ENCODE measurements at regions not wholly inside any gene's neighbourhood (a gene's known extent, or its start where the extent isn't known, plus 50 kb on each side); places are given as distances from the start of the nearest gene placed in this dataset.

GRCh38 chr2:156190517-156190916 lies 142.0 kb downstream of the NR4A2 start:
- no peaks in the 10 kb centered on the region for H3K27me3 Mint-ChIP-seq
- H3K4me1 Mint-ChIP-seq (ENCODE audit: low read depth): peaks cover 3% of the 10 kb centered on the region
- no peak for DNase-seq
- H3K4me3 Mint-ChIP-seq: no peak overlapping the region
- H3K27ac Mint-ChIP-seq: no peak overlapping the region
- H3K9me3 Mint-ChIP-seq: no peaks in the 10 kb centered on the region
- no peaks in the 10 kb centered on the region for H3K36me3 Mint-ChIP-seq (ENCODE audit: low read depth)

- H3K36me3 Mint-ChIP-seq (ENCODE audit: low read depth): no peaks in the 10 kb centered on the region
- no peak overlapping the region for H3K27ac Mint-ChIP-seq
Measured at GRCh38 chr2:156189584-156189983, 142.9 kb downstream of the NR4A2 start.

GRCh38 chr2:156189143-156189542 lies 143.4 kb downstream of the NR4A2 start:
- Mint-ChIP-seq H3K4me3 (no peak overlapping the region), H3K4me1 (ENCODE audit: low read depth) (peaks cover 3% of the 10 kb centered on the region), H3K9me3 (no peaks in the 10 kb centered on the region), H3K36me3 (ENCODE audit: low read depth) (no peaks in the 10 kb centered on the region), H3K27me3 (no peaks in the 10 kb centered on the region), H3K27ac (no peak overlapping the region)
- no peak for DNase-seq

More at GRCh38 chr2:156189584-156189983, 142.9 kb downstream of the NR4A2 start:
- no peaks in the 10 kb centered on the region for H3K9me3 Mint-ChIP-seq
- peaks cover 3% of the 10 kb centered on the region for H3K4me1 Mint-ChIP-seq (ENCODE audit: low read depth)
- no peak for DNase-seq
- no peaks in the 10 kb centered on the region for H3K27me3 Mint-ChIP-seq
- no peak overlapping the region for H3K4me3 Mint-ChIP-seq

GRCh38 chr2:156182132-156182531 lies 150.4 kb downstream of the NR4A2 start:
- Mint-ChIP-seq H3K27me3 (peaks cover 3% of the 10 kb centered on the region), H3K4me1 (ENCODE audit: low read depth) (no peaks in the 10 kb centered on the region), H3K4me3 (no peak overlapping the region), H3K27ac (no peak overlapping the region), H3K9me3 (no peaks in the 10 kb centered on the region), H3K36me3 (ENCODE audit: low read depth) (no peaks in the 10 kb centered on the region)
- DNase-seq: no peak

GRCh38 chr2:156181208-156181607 lies 151.3 kb downstream of the NR4A2 start:
- Mint-ChIP-seq H3K27ac (no peak overlapping the region), H3K9me3 (no peaks in the 10 kb centered on the region), H3K4me1 (ENCODE audit: low read depth) (no peaks in the 10 kb centered on the region), H3K4me3 (no peak overlapping the region), H3K27me3 (peaks cover 3% of the 10 kb centered on the region), H3K36me3 (ENCODE audit: low read depth) (no peaks in the 10 kb centered on the region)
- no peak for DNase-seq

GRCh38 chr2:156177654-156178053 lies 154.9 kb downstream of the NR4A2 start:
- Mint-ChIP-seq H3K36me3 (ENCODE audit: low read depth) (no peaks in the 10 kb centered on the region), H3K27me3 (peaks cover 3% of the 10 kb centered on the region), H3K4me1 (ENCODE audit: low read depth) (no peaks in the 10 kb centered on the region), H3K4me3 (no peak overlapping the region), H3K9me3 (no peaks in the 10 kb centered on the region), H3K27ac (no peak overlapping the region)
- DNase-seq: no peak

- Mint-ChIP-seq H3K27ac (no peak overlapping the region), H3K36me3 (ENCODE audit: low read depth) (no peaks in the 10 kb centered on the region), H3K4me3 (no peak overlapping the region), H3K27me3 (peaks cover 7% of the 10 kb centered on the region), H3K9me3 (no peaks in the 10 kb centered on the region), H3K4me1 (ENCODE audit: low read depth) (no peaks in the 10 kb centered on the region)
- DNase-seq: no peak
Measured at GRCh38 chr2:156175946-156176345, 156.6 kb downstream of the NR4A2 start.

- Mint-ChIP-seq H3K4me3 (no peak overlapping the region), H3K4me1 (ENCODE audit: low read depth) (no peaks in the 10 kb centered on the region), H3K27ac (no peak overlapping the region), H3K9me3 (no peaks in the 10 kb centered on the region), H3K36me3 (ENCODE audit: low read depth) (no peaks in the 10 kb centered on the region), H3K27me3 (peaks cover 16% of the 10 kb centered on the region)
- DNase-seq: no peak
Measured at GRCh38 chr2:156170929-156171328, 161.6 kb downstream of the NR4A2 start.

- Mint-ChIP-seq H3K27me3 (peaks cover 12% of the 10 kb centered on the region), H3K27ac (no peak overlapping the region), H3K36me3 (ENCODE audit: low read depth) (no peaks in the 10 kb centered on the region)
Measured at GRCh38 chr2:156165742-156166141, 166.8 kb downstream of the NR4A2 start.

GRCh38 chr2:156164091-156164720 lies 168.3 kb downstream of the NR4A2 start:
- Mint-ChIP-seq H3K27ac (no peak overlapping the region), H3K9me3 (no peaks in the 10 kb centered on the region), H3K27me3 (peaks cover 17% of the 10 kb centered on the region), H3K4me1 (ENCODE audit: low read depth) (no peaks in the 10 kb centered on the region), H3K4me3 (no peak overlapping the region), H3K36me3 (ENCODE audit: low read depth) (no peaks in the 10 kb centered on the region)
- no peak for DNase-seq

More at GRCh38 chr2:156165742-156166141, 166.8 kb downstream of the NR4A2 start:
- no peaks in the 10 kb centered on the region for H3K9me3 Mint-ChIP-seq
- H3K4me3 Mint-ChIP-seq: no peak overlapping the region
- no peaks in the 10 kb centered on the region for H3K4me1 Mint-ChIP-seq (ENCODE audit: low read depth)
- DNase-seq: no peak

- Mint-ChIP-seq H3K4me1 (ENCODE audit: low read depth) (no peaks in the 10 kb centered on the region), H3K36me3 (ENCODE audit: low read depth) (no peaks in the 10 kb centered on the region), H3K4me3 (no peak overlapping the region), H3K27me3 (peaks cover 5% of the 10 kb centered on the region), H3K27ac (no peak overlapping the region), H3K9me3 (no peaks in the 10 kb centered on the region)
- no peak for DNase-seq
Measured at GRCh38 chr2:156158808-156159207, 173.7 kb downstream of the NR4A2 start.

- Mint-ChIP-seq H3K9me3 (no peaks in the 10 kb centered on the region), H3K27ac (no peak overlapping the region), H3K4me1 (ENCODE audit: low read depth) (no peaks in the 10 kb centered on the region), H3K36me3 (ENCODE audit: low read depth) (no peaks in the 10 kb centered on the region), H3K27me3 (peaks cover 5% of the 10 kb centered on the region), H3K4me3 (no peak overlapping the region)
- DNase-seq: no peak
Measured at GRCh38 chr2:156157670-156158069, 174.9 kb downstream of the NR4A2 start.

GRCh38 chr2:156156580-156156979 lies 175.9 kb downstream of the NR4A2 start:
- H3K4me1 Mint-ChIP-seq (ENCODE audit: low read depth): no peaks in the 10 kb centered on the region
- no peaks in the 10 kb centered on the region for H3K36me3 Mint-ChIP-seq (ENCODE audit: low read depth)
- peaks cover 5% of the 10 kb centered on the region for H3K27me3 Mint-ChIP-seq
- no peak overlapping the region for H3K27ac Mint-ChIP-seq
- no peaks in the 10 kb centered on the region for H3K9me3 Mint-ChIP-seq
- DNase-seq: no peak
- H3K4me3 Mint-ChIP-seq: no peak overlapping the region

- Mint-ChIP-seq H3K36me3 (ENCODE audit: low read depth) (no peaks in the 10 kb centered on the region), H3K4me1 (ENCODE audit: low read depth) (no peaks in the 10 kb centered on the region), H3K27me3 (peaks cover 4% of the 10 kb centered on the region), H3K4me3 (no peak overlapping the region), H3K27ac (no peak overlapping the region), H3K9me3 (no peaks in the 10 kb centered on the region)
- DNase-seq: no peak
Measured at GRCh38 chr2:156155319-156155718, 177.2 kb downstream of the NR4A2 start.

- DNase-seq: no peak
- no peaks in the 10 kb centered on the region for H3K9me3 Mint-ChIP-seq
- peaks cover 2% of the 10 kb centered on the region for H3K27me3 Mint-ChIP-seq
- H3K4me1 Mint-ChIP-seq (ENCODE audit: low read depth): no peaks in the 10 kb centered on the region
- H3K4me3 Mint-ChIP-seq: no peak overlapping the region
- no peak overlapping the region for H3K27ac Mint-ChIP-seq
- H3K36me3 Mint-ChIP-seq (ENCODE audit: low read depth): no peaks in the 10 kb centered on the region
Measured at GRCh38 chr2:156151351-156151750, 181.2 kb downstream of the NR4A2 start.

Measured in activated T-cell treated with anti-CD3 and anti-CD28 coated beads, Interleukin-2, amount 50 U/mL, for 24 hours (primary cell).